SK-N-MC (cell line): ENCODE measurements at regions not wholly inside any gene's neighbourhood (a gene's known extent, or its start where the extent isn't known, plus 50 kb on each side); places are given as distances from the start of the nearest gene placed in this dataset.

ENCODE experiments used
- EZH2 ChIP-seq: fragments of 200-600 bp; sonication (generic); IDR thresholded peaks from one replicate; pipeline ENCODE4 v1.6.1; 2017; ENCODE audit warnings: antibody characterized with exemption
- FOXP2 ChIP-seq: optimal IDR thresholded peaks from 2 replicates; pipeline ENCODE3; 2011; ENCODE audit warnings: mild to moderate bottlenecking, moderate library complexity; ENCODE audit not compliant: insufficient read depth; ENCODE audit errors: extremely low read length, control extremely low read depth
- POLR2AphosphoS5 ChIP-seq: IDR thresholded peaks from 2 replicates; pipeline ENCODE4 v1.6.1; 2012; ENCODE audit warnings: mild to moderate bottlenecking, low read depth, low read length, borderline replicate concordance

DNA sequence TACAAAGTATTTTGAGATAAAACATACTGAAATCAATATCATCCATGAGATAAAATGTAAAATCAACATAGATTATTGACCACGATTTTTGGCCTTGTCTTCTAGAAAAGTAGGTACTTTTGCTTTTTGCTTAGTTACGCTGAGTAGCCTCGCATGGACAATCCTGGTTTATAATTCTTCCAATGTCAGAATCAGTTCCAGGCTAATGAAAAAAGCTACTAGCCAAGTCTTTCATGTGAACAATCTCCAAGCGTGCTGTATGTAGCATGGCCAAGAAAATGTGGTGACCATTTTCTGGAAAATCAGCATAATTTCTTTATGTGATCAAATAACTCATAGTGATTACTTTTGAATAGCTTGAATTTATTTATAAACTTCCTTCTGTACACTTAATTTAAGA is 145.8 kb downstream of the NTMT2 start:
- TF ChIP-seq EZH2 (no peak), POLR2AphosphoS5 (no peak), FOXP2 (no peak)
